ENCODE measurements at regions not wholly inside any gene's neighbourhood (a gene's known extent, or its start where the extent isn't known, plus 50 kb on each side); places are given as distances from the start of the nearest gene placed in this dataset.

DNA sequence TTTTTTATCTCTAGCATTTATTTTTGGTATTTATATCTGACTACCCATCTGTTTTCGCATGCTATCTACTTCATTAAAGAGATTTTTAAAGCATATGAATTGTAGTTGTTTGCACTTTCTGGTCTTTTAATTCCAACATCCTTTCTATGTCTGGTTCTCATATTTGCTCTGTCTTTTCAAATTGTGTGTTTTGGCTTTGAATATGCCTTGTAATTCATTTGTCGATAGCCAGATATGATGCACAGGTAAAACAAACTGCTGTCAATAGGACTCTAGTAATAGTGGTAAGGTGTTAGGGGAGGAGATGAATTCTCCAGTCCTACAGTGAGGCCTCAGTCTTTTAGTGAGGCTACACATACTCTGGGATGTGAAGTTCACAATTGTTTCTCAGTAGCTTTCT is 530.8 kb upstream of the CCDC179 start:
- TF ChIP-seq, protein P1, sequence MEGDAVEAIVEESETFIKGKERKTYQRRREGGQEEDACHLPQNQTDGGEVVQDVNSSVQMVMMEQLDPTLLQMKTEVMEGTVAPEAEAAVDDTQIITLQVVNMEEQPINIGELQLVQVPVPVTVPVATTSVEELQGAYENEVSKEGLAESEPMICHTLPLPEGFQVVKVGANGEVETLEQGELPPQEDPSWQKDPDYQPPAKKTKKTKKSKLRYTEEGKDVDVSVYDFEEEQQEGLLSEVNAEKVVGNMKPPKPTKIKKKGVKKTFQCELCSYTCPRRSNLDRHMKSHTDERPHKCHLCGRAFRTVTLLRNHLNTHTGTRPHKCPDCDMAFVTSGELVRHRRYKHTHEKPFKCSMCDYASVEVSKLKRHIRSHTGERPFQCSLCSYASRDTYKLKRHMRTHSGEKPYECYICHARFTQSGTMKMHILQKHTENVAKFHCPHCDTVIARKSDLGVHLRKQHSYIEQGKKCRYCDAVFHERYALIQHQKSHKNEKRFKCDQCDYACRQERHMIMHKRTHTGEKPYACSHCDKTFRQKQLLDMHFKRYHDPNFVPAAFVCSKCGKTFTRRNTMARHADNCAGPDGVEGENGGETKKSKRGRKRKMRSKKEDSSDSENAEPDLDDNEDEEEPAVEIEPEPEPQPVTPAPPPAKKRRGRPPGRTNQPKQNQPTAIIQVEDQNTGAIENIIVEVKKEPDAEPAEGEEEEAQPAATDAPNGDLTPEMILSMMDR (IDR thresholded peaks at IDR 0.05; ENCODE audit: insufficient read depth, low read depth, low read length) = no peak
- TF ChIP-seq EZH2 (IDR thresholded peaks at IDR 0.05; ENCODE audit: insufficient read depth, low read length) = no peak
